BE2C (cell line): ENCODE measurements at regions not wholly inside any gene's neighbourhood (a gene's known extent, or its start where the extent isn't known, plus 50 kb on each side); places are given as distances from the start of the nearest gene placed in this dataset.

Experiments
- DNase-seq: peaks from one replicate; pipeline ENCODE4 v3.0.0-alpha.2; 2020
- H3K27me3 ChIP-seq: fragments of 250-450 bp; sonication (Bioruptor Pico); 2 replicates; pipeline ENCODE4 v1.5.1; 2020; ENCODE audit warnings: mild to moderate bottlenecking
- H3K36me3 ChIP-seq: fragments of 250-450 bp; sonication (Bioruptor Pico); 2 replicates; pipeline ENCODE4 v1.5.1; 2020; ENCODE audit warnings: mild to moderate bottlenecking
- H3K4me1 ChIP-seq: fragments of 250-450 bp; sonication (Bioruptor Pico); 2 replicates; pipeline ENCODE4 v1.5.1; 2020
- H3K4me3 ChIP-seq: 2 replicates; pipeline ENCODE4 v1.5.1; 2011; ENCODE audit warnings: low read depth, low read length
- H3K9me3 ChIP-seq: fragments of 250-450 bp; sonication (Bioruptor Pico); 2 replicates; pipeline ENCODE4 v1.5.1; 2020
- TF ChIP-seq, protein P1 (sequence below): IDR thresholded peaks from 2 replicates; pipeline ENCODE4 v1.5.1; 2012; ENCODE audit warnings: mild to moderate bottlenecking, low read depth, low read length

DNA sequence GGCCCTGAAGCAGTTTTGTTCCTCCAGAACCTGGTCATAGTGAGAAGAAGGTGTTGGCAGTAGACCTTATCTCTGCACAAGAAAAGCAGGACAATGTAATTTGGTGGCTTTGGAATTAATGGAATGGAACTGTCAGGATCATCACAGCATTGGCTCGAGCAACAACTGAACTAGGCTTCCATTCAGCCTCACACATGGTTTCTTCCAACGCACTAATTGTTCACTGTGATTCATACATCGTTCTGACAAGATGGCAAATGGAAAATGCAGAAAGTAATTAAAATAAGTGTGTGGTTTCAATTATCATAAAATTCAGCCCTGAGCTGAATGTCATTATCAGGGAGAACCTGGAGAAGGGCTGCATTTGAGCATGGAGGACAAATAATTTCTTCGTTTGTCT lies 80.6 kb downstream of the MFSD1 start:
- Histone ChIP-seq H3K4me1 (no peaks in the 10 kb centered on the region), H3K9me3 (no peaks in the 10 kb centered on the region), H3K27me3 (no peaks in the 10 kb centered on the region), H3K36me3 (no peaks in the 10 kb centered on the region), H3K4me3 (no peak overlapping the region)
- TF ChIP-seq, protein P1, sequence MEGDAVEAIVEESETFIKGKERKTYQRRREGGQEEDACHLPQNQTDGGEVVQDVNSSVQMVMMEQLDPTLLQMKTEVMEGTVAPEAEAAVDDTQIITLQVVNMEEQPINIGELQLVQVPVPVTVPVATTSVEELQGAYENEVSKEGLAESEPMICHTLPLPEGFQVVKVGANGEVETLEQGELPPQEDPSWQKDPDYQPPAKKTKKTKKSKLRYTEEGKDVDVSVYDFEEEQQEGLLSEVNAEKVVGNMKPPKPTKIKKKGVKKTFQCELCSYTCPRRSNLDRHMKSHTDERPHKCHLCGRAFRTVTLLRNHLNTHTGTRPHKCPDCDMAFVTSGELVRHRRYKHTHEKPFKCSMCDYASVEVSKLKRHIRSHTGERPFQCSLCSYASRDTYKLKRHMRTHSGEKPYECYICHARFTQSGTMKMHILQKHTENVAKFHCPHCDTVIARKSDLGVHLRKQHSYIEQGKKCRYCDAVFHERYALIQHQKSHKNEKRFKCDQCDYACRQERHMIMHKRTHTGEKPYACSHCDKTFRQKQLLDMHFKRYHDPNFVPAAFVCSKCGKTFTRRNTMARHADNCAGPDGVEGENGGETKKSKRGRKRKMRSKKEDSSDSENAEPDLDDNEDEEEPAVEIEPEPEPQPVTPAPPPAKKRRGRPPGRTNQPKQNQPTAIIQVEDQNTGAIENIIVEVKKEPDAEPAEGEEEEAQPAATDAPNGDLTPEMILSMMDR, result no peak
- DNase-seq, result no peak

DNA sequence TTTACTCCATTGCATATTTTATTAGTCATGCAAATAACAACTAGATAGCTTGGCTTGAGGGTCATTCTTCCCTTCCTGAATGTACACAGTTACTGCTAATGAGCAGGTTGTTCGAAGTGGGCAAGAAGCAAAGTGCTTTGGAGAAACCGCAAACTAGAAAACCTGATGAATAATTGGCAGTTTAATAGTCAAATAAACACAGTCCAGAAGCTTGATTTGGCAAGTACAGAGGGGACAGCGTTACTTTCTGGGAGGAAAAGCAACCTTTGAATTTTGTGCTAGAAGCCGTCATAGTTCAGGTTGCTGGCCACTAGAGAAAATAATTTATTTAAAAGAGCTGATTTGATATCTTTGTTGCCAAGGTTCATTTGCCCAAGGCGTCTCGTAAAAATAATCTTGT lies 94.9 kb downstream of the MFSD1 start:
- no peaks in the 10 kb centered on the region for H3K36me3 ChIP-seq
- peaks cover 6% of the 10 kb centered on the region for H3K27me3 ChIP-seq
- H3K4me3 ChIP-seq, result no peak overlapping the region
- H3K9me3 ChIP-seq, result no peaks in the 10 kb centered on the region
- TF ChIP-seq, protein P1, result no peak
- no peak for DNase-seq
- no peaks in the 10 kb centered on the region for H3K4me1 ChIP-seq

DNA sequence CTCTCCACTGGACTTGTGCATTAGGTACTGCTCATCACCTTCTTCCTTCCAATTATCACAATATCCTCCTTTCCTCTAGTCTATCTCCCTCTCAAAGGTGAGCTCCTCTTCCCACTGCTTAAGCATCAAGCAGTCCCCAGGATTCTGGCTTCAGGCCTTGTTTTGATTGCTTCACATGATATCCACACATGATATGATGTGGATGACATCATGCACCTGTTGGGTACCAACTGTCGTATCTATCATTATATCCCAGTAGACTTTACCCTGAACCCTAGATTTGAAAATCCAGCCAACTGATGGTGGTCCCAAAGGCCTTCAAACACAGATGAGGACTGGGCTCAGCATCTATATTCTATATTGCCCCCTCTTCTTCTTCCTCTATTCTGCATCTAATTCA lies 104.9 kb downstream of the MFSD1 start:
- TF ChIP-seq, protein P1, result no peak
- H3K9me3 ChIP-seq, result no peaks in the 10 kb centered on the region
- no peak for DNase-seq
- H3K36me3 ChIP-seq, result no peaks in the 10 kb centered on the region
- no peak overlapping the region for H3K4me3 ChIP-seq
- no peaks in the 10 kb centered on the region for H3K27me3 ChIP-seq
- no peaks in the 10 kb centered on the region for H3K4me1 ChIP-seq

DNA sequence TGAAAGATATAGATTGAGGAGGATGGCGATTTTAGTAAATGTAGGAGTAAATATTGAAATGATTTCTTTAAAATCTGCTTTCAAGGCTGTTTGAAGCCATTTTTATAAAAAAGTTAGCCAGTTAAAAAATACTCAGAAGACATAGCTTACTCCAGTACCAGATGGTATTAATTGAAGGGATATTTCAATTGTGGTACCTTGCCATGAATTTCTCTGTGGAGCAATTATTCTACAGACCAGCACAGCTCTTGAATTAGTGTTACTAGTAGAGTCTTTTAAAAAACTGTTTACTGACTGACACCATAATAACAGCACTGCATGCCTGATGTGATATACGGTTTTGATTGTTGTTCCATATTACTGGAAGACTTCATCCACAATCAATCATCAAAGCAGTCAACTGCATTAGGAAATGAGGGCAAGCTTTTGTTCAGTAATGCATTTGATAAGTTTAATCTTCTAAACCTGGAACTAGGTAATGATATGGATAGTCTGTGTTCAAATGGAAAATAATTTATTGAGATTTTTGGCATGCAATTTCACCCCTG lies 106.4 kb downstream of the MFSD1 start:
- Histone ChIP-seq H3K36me3 (no peaks in the 10 kb centered on the region), H3K4me1 (no peaks in the 10 kb centered on the region), H3K27me3 (no peaks in the 10 kb centered on the region), H3K4me3 (no peak overlapping the region), H3K9me3 (no peaks in the 10 kb centered on the region)
- TF ChIP-seq, protein P1, result no peak
- no peak for DNase-seq

DNA sequence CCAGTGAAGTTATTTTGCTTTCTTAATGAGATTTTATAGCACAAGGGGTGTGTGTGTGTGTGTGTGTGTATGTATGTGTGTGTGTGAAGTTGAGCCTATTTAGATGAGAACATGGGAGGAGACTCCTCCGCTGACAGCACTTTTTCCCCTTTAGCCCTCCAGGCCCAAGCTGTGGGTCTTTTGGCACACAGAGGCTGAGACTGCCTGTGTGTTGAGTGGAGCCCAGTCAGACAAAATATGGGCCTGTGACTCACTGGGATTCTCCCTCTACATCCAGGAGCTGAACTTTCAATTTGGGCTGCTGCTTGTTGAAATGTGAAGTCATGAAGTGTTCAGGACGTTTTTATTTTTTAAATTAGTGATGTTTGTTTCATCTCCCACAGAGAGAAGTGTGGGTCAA lies 108.0 kb downstream of the MFSD1 start:
- H3K9me3 ChIP-seq, result no peaks in the 10 kb centered on the region
- H3K4me1 ChIP-seq, result no peaks in the 10 kb centered on the region
- no peak for DNase-seq
- no peaks in the 10 kb centered on the region for H3K36me3 ChIP-seq
- H3K27me3 ChIP-seq, result no peaks in the 10 kb centered on the region
- TF ChIP-seq, protein P1, result no peak
- no peak overlapping the region for H3K4me3 ChIP-seq

DNA sequence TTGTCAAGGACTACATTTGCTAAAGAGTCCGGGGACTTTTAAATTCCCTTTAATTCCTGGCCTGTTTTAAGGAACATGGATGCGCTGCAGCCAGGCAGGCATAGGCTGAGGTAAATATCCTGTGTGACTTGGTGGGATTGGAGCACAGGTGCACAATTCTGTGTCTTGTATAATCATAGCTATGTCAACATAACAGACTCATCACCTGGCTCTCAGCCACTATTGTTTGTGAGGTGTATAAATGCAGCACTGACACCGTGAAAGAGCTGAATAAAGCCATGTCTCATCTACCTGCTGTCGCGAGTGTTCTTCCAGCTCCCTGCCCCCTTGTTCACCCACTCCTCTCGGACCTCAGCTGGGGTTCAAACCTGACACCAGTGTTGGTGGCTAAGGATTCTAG lies 109.7 kb downstream of the MFSD1 start:
- no peaks in the 10 kb centered on the region for H3K27me3 ChIP-seq
- DNase-seq, result no peak
- no peaks in the 10 kb centered on the region for H3K36me3 ChIP-seq
- H3K9me3 ChIP-seq, result no peaks in the 10 kb centered on the region
- no peaks in the 10 kb centered on the region for H3K4me1 ChIP-seq
- TF ChIP-seq, protein P1, result no peak
- H3K4me3 ChIP-seq, result no peak overlapping the region
